HS-27A (cell line): ENCODE measurements at regions not wholly inside any gene's neighbourhood (a gene's known extent, or its start where the extent isn't known, plus 50 kb on each side); places are given as distances from the start of the nearest gene placed in this dataset.
"Not testable (repeated sequence)": the region's sequence is repeated elsewhere in the genome, so short reads cannot be mapped to it uniquely, and the experiment has no call there.

Experiments used
- DNase-seq: peaks from one replicate; pipeline ENCODE4 v3.0.0-alpha.2; 2012; ENCODE audit warnings: low read depth, missing footprints

- no peak for DNase-seq
Measured at GRCh38 chr21:23601549-23601948, 2005.7 kb downstream of the MRPL39 start.

DNA sequence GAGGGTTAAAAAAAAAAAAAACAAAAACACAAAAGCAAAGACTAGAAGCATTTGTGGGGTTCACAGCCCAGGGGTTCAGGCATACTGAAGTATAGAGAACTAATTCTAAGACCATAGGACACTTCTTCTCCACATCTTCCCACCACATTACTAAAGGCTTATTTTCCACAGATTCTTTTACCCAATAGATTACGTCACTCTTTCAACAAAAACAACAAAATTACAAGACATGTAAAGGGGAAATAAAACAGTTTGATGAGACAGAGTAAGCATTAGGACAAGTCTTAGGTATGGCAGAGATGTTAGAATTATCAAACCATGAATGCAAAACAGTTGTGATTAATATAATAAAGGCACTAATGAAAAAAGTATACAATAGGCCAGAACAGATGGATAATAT, 2013.7 kb downstream of the MRPL39 start:
- DNase-seq: no peak

GRCh38 chr21:23585419-23585818, 2021.9 kb downstream of the MRPL39 start:
- no peak for DNase-seq

DNA sequence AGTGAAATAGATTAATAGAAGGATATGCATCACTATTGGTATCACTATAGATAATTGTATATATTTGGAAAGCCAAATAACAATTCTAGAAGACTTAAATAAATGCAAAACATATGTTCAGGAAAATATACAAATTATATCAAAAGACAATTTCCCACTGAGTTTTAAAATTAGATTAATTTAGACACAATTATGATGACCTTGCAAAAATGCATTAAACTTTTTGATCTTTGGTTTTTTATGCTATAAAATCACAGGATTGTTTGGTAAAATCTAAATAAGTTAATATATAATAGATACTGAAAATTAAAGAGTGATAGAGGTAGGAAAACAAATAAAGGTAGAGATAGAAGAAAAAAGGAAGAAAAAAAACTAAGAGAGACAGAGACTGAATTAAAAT, 2027.7 kb downstream of the MRPL39 start:
- no peak for DNase-seq

DNA sequence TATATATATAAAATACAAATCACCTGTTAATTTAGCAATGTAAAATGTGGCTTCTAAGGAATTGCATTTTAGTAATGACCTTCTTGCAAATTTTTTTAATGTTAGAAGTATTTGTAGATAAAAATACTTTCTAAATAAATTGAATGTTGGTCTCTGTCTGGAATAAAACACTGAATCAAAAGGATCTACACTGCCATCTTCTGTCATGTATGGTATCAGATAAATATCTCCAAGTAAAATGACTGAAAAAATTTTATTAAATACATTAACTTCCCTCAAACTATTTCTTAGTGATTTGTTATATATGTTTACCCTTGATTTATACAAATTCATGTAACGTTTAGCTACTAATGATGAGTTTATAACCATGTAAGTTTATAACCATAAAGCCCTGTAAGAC, 2029.3 kb downstream of the MRPL39 start:
- DNase-seq: no peak

DNA sequence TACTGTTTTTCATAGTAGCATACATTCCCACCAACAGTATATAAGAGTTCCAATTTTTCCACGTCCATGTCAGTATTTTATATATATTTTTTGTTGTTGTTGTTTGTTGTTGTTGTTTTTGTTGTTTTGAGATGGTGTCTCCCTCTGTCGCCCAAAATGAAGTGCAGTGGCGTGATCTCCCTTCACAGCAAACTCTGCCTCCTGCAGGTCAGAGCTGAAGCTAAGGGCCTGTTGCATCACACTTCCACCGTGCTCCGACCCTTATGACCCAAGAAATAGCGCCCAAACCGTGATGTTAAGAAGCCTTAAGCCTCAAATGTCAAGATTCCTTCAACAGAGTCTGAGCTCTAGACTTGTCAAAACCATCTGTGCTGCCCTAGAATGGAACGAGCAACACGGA, 2032.3 kb downstream of the MRPL39 start:
- no peak for DNase-seq

DNA sequence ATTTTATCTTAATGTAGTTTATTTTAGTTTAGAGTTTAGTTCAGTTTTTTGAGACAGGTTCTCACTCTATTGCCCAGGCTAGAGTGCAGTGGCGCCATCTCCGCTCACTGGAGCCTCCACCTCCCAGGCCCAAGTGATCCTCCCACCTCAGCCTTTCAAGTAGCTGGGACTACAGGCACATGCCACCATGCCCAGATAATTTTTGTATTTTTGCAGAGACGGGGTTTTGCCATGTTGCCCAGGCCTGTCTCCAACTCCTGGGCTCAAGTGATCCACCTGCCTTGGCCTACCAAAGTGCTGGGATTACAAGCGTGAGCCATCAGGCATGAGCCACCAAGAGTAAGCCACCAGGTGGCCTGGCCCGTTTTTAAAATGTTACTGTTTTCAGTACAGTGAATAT, 2058.4 kb downstream of the MRPL39 start:
- DNase-seq: not testable (repeated sequence)

DNA sequence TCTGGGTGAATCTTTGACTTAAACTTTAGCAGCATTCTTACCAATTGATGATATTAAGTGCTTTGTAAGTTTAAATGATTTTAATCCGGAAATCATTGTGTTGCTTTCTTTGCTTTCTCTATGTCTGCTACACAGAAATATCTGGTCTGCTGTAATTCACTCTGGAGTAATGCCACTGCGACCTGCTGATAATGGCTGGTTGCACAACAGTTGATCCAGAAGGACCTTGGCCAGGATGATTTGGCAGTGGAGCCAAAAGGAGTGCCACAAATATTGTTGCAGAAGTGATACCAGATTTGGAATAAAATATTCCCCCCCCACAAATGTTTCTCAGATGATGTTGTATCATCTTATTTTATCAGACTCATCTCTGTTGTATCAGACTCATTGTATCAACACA, 2063.9 kb downstream of the MRPL39 start:
- no peak for DNase-seq

DNA sequence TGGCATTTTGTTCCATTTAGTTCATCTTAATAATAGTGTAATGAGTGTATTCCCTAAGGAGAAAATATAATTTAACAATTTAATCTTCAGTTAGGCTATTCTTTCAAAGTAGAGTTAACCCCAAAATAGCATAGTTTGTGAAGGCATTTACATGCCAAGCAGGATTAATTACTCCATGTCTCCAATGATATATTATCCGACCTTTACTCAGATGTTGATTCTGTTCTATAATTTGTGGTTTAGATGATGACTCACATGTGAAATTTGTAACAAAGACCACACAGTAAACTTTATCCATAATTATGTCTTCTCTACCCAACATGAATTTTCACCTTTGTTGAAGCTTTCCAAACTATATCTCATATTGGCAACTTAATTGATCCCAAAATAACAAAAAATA, 2065.2 kb downstream of the MRPL39 start:
- no peak for DNase-seq

GRCh38 chr21:23541571-23541970, 2065.7 kb downstream of the MRPL39 start:
- DNase-seq: no peak

DNA sequence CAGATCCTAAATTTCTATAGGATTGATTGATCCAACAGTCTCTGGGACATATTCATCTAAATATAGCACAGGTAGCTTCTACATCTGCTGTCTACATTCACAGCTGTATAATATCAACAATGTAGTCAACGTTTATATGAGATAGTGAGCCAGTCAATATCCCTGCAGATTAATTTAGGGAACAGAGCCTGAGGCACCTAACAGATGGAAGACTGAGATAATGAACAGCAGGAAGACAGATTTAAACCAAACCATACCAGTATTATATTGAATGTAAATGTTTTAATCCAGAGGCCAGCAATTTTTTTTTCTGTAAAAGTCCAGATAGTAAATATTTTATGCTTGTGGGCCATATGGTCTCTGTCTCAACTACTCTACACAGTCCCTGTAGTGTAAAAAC, 2072.4 kb downstream of the MRPL39 start:
- no peak for DNase-seq

- DNase-seq: no peak
Measured at GRCh38 chr21:23531444-23531843, 2075.8 kb downstream of the MRPL39 start.

DNA sequence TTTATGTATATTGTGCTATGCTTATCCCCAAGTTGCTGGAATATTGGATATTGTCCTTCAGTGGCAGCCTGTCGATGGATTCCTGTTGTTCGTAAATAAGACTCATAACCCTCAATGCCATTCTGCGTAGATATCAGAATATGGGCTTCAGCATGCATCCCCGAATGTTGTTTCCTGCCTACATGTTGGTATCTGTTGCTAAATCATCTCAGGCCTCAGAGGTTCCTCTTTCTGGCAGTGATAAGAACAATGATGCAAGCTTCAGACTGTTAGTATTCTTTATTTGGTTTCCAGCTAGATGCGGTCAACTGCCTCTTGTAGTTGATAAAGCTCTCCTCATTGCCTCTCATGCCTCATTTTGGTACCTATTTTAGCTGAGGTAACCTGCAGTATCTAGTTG, 2082.6 kb downstream of the MRPL39 start:
- no peak for DNase-seq

DNA sequence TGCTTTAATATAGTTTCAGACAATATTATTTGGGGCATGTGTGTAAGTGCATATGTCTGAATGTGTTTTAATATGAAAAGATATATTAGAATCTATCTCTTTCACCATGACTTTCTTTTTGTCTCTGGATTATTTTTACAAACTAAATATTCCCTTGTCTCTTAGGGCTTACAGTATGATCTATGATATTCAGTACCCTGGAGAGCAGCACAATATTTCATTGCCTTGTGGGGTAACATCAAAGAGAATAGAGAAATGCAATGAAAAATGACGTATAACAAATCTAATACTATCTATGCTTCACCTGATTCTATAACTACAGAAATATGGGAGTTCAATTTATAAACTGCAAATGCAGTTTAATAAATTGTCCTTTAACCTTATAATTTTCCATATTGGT, 2084.5 kb downstream of the MRPL39 start:
- DNase-seq: no peak

- no peak for DNase-seq
Measured at GRCh38 chr21:23507501-23507900, 2099.8 kb downstream of the MRPL39 start.

- no peak for DNase-seq
Measured at GRCh38 chr21:23496729-23497128, 2110.6 kb downstream of the MRPL39 start.

- no peak for DNase-seq
Measured at GRCh38 chr21:23488245-23488644, 2119.0 kb downstream of the MRPL39 start.

DNA sequence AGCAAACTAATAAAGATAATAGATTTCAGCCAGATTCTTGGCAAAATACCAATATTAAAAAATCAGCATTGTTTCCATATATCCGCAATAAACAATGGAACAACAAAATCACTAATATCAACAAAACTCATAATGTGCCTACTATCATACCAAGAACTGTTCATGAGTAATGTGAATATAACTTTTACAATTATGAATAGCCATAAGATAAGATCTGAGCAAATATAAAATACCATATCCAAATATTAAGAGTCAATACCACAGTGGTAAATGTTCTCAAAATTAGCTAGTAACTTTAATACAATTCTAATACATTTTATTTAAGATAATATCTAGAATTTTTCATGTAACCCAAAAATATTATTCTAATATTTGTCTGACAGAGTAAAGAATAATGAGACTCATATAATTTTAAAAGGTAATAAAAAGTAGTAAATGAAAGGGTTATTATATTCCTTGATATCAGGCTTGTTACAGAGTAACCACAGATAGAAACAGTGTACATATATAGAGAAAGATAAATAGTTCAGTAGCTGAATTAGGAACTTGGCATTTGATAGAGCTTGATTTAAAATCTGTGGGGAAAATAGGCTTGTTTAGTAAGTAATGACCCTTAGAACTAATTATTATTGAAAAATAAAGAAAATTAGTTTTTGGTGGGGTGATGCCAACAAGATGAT, 2126.6 kb downstream of the MRPL39 start:
- DNase-seq: no peak

DNA sequence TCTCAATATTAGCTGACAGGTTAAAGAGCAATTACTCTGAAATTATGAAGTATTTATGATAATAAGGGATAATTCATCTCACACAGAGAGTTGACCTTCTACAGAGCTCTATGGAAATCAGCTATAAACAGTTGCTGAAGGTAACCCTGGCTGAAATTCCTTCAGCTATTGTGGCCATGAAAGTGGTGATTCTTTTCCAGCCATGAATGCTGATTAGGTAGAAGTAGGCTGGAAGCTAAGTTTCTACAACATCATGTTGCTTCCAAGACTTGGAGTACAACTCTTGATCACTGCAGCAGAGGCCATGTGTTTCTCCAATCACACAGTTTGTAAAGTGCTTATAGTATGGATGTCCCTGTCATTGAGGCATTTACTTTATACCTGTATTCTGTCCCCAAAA, 2128.9 kb downstream of the MRPL39 start:
- no peak for DNase-seq

DNA sequence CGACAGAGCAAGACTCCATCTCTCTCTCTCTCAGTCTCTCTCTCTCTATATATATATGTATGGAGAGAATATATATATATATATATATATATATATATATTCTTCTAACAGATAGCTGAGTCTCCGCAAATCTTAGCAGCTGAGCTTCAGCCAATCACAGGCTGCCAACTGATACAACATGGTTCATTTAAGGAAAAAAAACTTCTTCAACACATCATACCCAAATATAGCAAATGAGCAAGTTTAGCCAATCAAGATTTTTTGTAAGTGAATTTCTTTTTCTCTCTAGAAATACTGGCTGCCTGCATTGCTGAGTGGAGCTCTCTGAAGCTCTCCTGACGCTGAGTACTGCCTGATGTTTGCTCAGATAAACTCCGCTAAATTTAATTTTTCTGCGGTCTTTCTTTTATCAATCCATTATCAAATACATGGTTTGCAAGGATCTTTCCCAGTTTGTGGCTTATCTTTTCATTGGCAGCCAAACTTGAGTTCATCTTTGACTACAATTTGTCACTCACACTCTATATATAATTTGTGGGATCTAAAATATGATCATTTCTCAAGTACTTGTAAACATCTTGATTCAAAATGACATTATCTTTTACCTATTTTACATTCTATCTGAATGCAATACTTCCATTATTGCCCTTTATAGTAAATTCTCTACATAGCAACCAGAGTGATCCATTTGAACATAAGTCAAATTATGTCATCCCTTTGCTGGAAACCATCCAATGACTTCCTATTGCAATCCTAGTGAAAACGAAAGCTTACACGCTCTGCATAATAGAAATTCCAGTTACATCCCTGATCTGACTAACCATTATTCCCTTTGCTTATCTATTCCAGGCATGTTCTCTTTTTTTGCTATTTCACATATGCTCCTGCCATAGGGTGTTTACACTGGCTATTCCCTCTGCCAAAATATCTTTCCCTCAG, 2131.7 kb downstream of the MRPL39 start:
- DNase-seq: no peak

DNA sequence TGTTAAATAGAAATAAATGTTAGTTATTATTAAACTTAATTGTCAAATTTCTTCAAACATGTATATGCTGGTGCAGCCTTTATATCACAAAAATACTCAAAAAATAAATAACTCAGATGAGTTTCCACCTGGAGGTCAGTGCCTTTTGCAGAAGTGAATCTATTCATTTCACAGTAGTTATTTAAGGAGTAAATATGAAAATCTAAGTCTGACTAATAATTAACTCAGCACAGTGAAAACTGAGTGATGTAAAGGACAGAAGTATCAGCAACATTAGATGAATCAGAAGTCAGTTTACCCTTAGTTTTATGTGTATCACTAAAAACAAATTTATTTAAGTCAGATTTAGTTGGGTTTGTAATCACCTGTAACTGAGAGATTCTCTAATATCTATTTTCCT, 2135.4 kb downstream of the MRPL39 start:
- DNase-seq: no peak

- no peak for DNase-seq
Measured at GRCh38 chr21:23463365-23463764, 2143.9 kb downstream of the MRPL39 start.

- no peak for DNase-seq
Measured at GRCh38 chr21:23455676-23456075, 2151.6 kb downstream of the MRPL39 start.
